ENCODE measurements at regions not wholly inside any gene's neighbourhood (a gene's known extent, or its start where the extent isn't known, plus 50 kb on each side); places are given as distances from the start of the nearest gene placed in this dataset.

GRCh38 chr2:105951384-105951694 lies 206.6 kb downstream of the NCK2 start:
- Mint-ChIP-seq H3K27ac (no peak overlapping the region), H3K4me1 (peaks cover 20% of the 10 kb centered on the region)
- POLR2A ChIA-PET = no interaction called here

GRCh38 chr2:105950521-105951383 lies 206.0 kb downstream of the NCK2 start:
- POLR2A ChIA-PET = no interaction called here
- H3K27ac Mint-ChIP-seq = no peak overlapping the region
- no peaks in the 10 kb centered on the region for H3K27me3 Mint-ChIP-seq
- H3K4me3 Mint-ChIP-seq = no peak overlapping the region
- no peaks in the 10 kb centered on the region for H3K36me3 Mint-ChIP-seq (ENCODE audit: low read depth)
- no peak for DNase-seq
- H3K4me1 Mint-ChIP-seq = peaks cover 20% of the 10 kb centered on the region
- H3K9me3 Mint-ChIP-seq = no peaks in the 10 kb centered on the region
- CTCF ChIA-PET = interaction anchor here (1.5 kb wide), 1 partner anchor 8 kb away, joined by 3 read pairs; no protein-coding TSS in a partner anchor

More at GRCh38 chr2:105951384-105951694, 206.6 kb downstream of the NCK2 start:
- no peak for DNase-seq
- H3K27me3 Mint-ChIP-seq = no peaks in the 10 kb centered on the region
- CTCF ChIA-PET = interaction anchor here (1.5 kb wide), 1 partner anchor 9 kb away, joined by 3 read pairs; no protein-coding TSS in a partner anchor
- no peaks in the 10 kb centered on the region for H3K9me3 Mint-ChIP-seq
- no peak overlapping the region for H3K4me3 Mint-ChIP-seq
- H3K36me3 Mint-ChIP-seq (ENCODE audit: low read depth) = no peaks in the 10 kb centered on the region

GRCh38 chr2:105943977-105944376 lies 199.3 kb downstream of the NCK2 start:
- no peak for DNase-seq
- Mint-ChIP-seq H3K4me3 (no peak overlapping the region), H3K4me1 (no peaks in the 10 kb centered on the region), H3K36me3 (ENCODE audit: low read depth) (peaks cover 3% of the 10 kb centered on the region), H3K27ac (no peak overlapping the region), H3K9me3 (peaks cover 12% of the 10 kb centered on the region), H3K27me3 (no peaks in the 10 kb centered on the region)
- CTCF ChIA-PET = interaction anchor here (1.6 kb wide), 1 partner anchor 25 kb away, joined by 3 read pairs; no protein-coding TSS in a partner anchor
- POLR2A ChIA-PET = no interaction called here

All from activated CD4-positive, alpha-beta T cell treated with anti-CD3 and anti-CD28 coated beads, Interleukin-2, amount 10 ng/mL, durations not matched to agents 7 days and 5 days (primary cell).